Activated CD4-positive, alpha-beta T cell treated with anti-CD3 and anti-CD28 coated beads, Interleukin-2, amount 10 ng/mL, durations not matched to agents 24 days and 14 days (primary cell): ENCODE measurements at regions not wholly inside any gene's neighbourhood (a gene's known extent, or its start where the extent isn't known, plus 50 kb on each side); places are given as distances from the start of the nearest gene placed in this dataset.

ENCODE experiments used
- DNase-seq: peaks from one replicate; pipeline ENCODE4 v3.0.0; 2022
- H3K27ac Mint-ChIP-seq: one replicate; pipeline ENCODE4 v1.8.0; 2022; ENCODE audit warnings: mild to moderate bottlenecking, mixed read lengths
- H3K27me3 Mint-ChIP-seq: one replicate; pipeline ENCODE4 v1.8.0; 2022; ENCODE audit warnings: mixed read lengths
- H3K36me3 Mint-ChIP-seq: one replicate; pipeline ENCODE4 v1.8.0; 2022; ENCODE audit warnings: low read depth, mild to moderate bottlenecking, mixed read lengths
- H3K4me1 Mint-ChIP-seq: one replicate; pipeline ENCODE4 v1.8.0; 2021; ENCODE audit warnings: mixed read lengths
- H3K4me3 Mint-ChIP-seq: one replicate; pipeline ENCODE4 v1.8.0; 2022; ENCODE audit warnings: mild to moderate bottlenecking, moderate library complexity, mixed read lengths
- H3K9me3 Mint-ChIP-seq: one replicate; pipeline ENCODE4 v1.8.0; 2021; ENCODE audit warnings: mixed read lengths
- intact Hi-C: fragments of 100-400 bp; cut with micrococcal nuclease; formaldehyde crosslinking; loops from one replicate; pipeline ENCODE4 v1.15.1; 2023

DNA sequence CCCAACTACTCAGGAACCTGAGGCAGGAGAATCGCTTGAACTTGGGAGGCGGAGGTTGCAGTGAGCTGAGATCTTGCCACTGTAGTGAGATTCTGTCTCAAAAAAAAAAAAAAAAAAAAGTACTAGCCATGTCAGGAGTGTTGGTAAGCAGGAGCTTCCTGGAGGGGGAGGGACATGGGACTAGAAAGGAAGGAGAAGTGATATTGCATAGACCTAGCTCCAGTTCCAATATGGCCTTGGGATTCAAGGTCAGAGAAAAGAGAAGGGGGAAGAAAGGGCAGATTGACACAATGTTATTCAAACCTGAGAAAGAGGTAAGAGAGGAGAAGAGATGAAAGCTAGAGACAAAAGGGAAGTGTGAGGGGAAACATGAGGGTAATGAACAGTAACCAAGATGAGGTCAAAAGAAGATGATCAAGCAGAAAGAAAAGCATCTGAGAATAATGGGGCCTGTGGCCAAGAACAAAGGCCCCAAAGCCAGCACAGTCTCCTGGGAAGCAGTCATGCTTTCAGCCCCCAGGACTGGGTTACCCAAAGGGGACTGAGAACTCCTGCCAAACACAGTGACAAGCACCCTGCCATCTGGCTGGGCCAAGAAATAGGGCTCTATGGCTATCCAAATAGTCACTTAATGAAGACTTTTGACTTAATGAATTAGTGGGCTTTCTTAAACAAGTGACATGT is 51.7 kb upstream of the FTH1 start:
- H3K27me3 Mint-ChIP-seq: no peaks in the 10 kb centered on the region
- DNase-seq: no peak
- H3K9me3 Mint-ChIP-seq: peaks cover 15% of the 10 kb centered on the region
- peaks cover 6% of the 10 kb centered on the region for H3K4me1 Mint-ChIP-seq
- H3K27ac Mint-ChIP-seq: no peak overlapping the region
- intact Hi-C loops: no loop called here
- no peak overlapping the region for H3K4me3 Mint-ChIP-seq
- no peaks in the 10 kb centered on the region for H3K36me3 Mint-ChIP-seq

DNA sequence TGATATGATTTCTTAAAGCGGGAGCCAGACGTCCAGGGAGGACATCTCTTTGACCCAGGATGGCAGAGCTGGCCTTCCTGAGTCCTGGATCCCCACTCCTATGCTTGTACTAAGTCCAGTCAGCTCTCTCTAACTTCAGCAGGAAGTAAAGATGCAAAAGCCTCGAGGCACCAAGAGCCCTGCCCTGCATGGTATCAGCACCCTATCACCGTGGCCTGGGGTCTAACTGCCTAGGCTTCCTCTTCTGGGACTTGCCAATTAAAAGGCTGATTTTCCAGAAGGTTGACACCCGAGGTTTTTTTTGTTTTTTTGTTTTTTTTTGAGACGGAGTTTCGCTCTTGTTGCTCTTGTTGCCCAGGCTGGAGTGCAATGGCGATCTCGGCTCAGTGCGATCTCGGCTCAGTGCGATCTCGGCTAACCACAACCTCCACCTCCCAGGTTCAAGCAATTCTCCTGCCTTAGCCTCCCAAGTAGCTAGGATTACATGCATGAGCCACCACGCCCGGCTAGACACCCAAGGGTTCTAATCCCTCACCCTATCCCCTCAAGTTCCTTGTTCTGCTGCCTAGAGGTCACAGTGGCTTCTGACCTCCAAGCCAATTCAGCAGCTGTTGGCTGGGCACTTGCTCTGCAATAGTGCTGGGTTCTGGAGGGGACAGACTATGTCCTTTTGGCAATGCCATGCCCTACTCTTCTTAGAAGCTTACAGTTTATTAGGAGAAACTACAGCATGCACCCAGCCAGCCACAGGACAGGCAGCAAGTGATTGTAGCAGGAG is 50.6 kb upstream of the FTH1 start:
- DNase-seq: no peak
- no peak overlapping the region for H3K27ac Mint-ChIP-seq
- H3K27me3 Mint-ChIP-seq: no peaks in the 10 kb centered on the region
- H3K9me3 Mint-ChIP-seq: peaks cover 15% of the 10 kb centered on the region
- peaks cover 4% of the 10 kb centered on the region for H3K4me1 Mint-ChIP-seq
- no peak overlapping the region for H3K4me3 Mint-ChIP-seq
- intact Hi-C loops: no loop called here
- H3K36me3 Mint-ChIP-seq: no peaks in the 10 kb centered on the region
